Heart left ventricle (tissue), 16 donors: ENCODE measurements at regions not wholly inside any gene's neighbourhood (a gene's known extent, or its start where the extent isn't known, plus 50 kb on each side); places are given as distances from the start of the nearest gene placed in this dataset.

Source experiments
- ATAC-seq, 4 donors: fragments of 200-7000 bp; cut with Tn5 transposase; one replicate each; pipeline ENCODE4 v1.9.1; 2020 to 2022; ENCODE audit warnings: moderate library complexity in 4 of 4, mild to moderate bottlenecking in 3 of 4, moderate number of reproducible peaks in 1 of 4
- DNase-seq, 5 donors: peaks; one replicate each; pipeline ENCODE4 v3.0.0-alpha.2; 2020
- H3K27ac ChIP-seq, 12 donors: fragments of 200-600 bp; sonication (generic) in 4 of 12; one replicate each; pipeline versions ENCODE4 v1.5.0 to v1.8.0; 2016 to 2022; ENCODE audit warnings: mild to moderate bottlenecking in 2 of 12
- H3K27me3 ChIP-seq, 9 donors: fragments of 200-600 bp; sonication (generic) in 2 of 9; one replicate each; pipeline versions ENCODE4 v1.5.1 to v1.8.0; 2016 to 2022; ENCODE audit warnings: mild to moderate bottlenecking in 3 of 9
- H3K36me3 ChIP-seq, 9 donors: fragments of 200-600 bp; sonication (generic) in 2 of 9; one replicate each; pipeline versions ENCODE4 v1.5.0 to v1.8.0; 2018 to 2022; ENCODE audit warnings: mild to moderate bottlenecking in 2 of 9
- H3K4me1 ChIP-seq, 12 donors: fragments of 200-600 bp; sonication (generic) in 4 of 12; one replicate each; pipeline versions ENCODE4 v1.5.0 to v1.8.0; 2016 to 2022; ENCODE audit warnings: mild to moderate bottlenecking in 3 of 12
- H3K4me3 ChIP-seq, 12 donors: fragments of 200-600 bp; sonication (generic) in 4 of 12; one replicate each; pipeline versions ENCODE4 v1.5.0 to v1.8.0; 2017 to 2022; ENCODE audit warnings: mild to moderate bottlenecking in 9 of 12, moderate library complexity in 4 of 12
- H3K9me3 ChIP-seq, 12 donors: fragments of 200-600 bp; sonication (generic) in 4 of 12; one replicate each; pipeline versions ENCODE4 v1.5.0 to v1.8.0; 2016 to 2022; ENCODE audit warnings: mild to moderate bottlenecking in 1 of 12
- POLR2A ChIP-seq, 2 donors: fragments of 450-650 bp; IDR thresholded peaks; one replicate each; pipeline ENCODE4 v1.6.1; 2017; ENCODE audit warnings: antibody characterized with exemption in 2 of 2, mild to moderate bottlenecking in 2 of 2, moderate library complexity in 2 of 2
- WGBS, 4 donors: extraction: QIAGEN DNeasy Blood & Tissue Kit in 2 of 4; methylation state at CpG; one replicate each; pipeline versions ENCODE4 v1.1.5 to v1.1.7; 2013 to 2018; 5-methylcytosine and 5-hydroxymethylcytosine counted together
- intact Hi-C, 10 donors: fragments of 100-400 bp; cut with DNase I; formaldehyde crosslinking; loops; one replicate each; pipeline versions ENCODE4 v1.11.1 to v1.14.2; 2022
- TF ChIP-seq, protein P1 (sequence below), 12 donors: fragments of 200-600 bp; sonication (generic) in 4 of 12; IDR thresholded peaks; one replicate each; pipeline versions ENCODE4 v1.5.0 to v1.8.0; 2018 to 2022; ENCODE audit warnings: antibody characterized with exemption in 12 of 12, mild to moderate bottlenecking in 5 of 12
- donor health status: ischemic (EF 13 %, LVEDD 7.1; RV severe dilation, severe dysfunction).
- donor health status: healthy with polysubstance abuse.
- donor health status: DM: no; HTN: yes; CAD: no.
- donor health status: DM: no; HTN: no; CAD: no.
- donor health status: ischemic (EF 25% LVEDD 6.9; RV normal size, moderate dysfunction).
- donor health status: ischemic (EF 25% LVEDD 5.7; RV mildly dilated, moderate dysfunction).
- donor health status: healthy.
- donor health status: DM: yes; HTN: yes; CAD: no.
- donor health status: ischemic (EF 35%, LVEDD 5.7; RV mildly dilated, moderate dysfunction).
- donor health status: nonischemic (EF 11% LVEDD 7.7; RV severe dilation, severe dysfunction).
- donor health status: DM: yes; HTN: yes; CAD: no.
- donor health status: PGD.
- donor health status: ischemic (EF 29% LVEDD 5.4; RV normal size, mild dysfunction).
- donor health status: nonischemic (EF 23%, LVEDD 6.1; RV moderate dilation, normal function).

DNA sequence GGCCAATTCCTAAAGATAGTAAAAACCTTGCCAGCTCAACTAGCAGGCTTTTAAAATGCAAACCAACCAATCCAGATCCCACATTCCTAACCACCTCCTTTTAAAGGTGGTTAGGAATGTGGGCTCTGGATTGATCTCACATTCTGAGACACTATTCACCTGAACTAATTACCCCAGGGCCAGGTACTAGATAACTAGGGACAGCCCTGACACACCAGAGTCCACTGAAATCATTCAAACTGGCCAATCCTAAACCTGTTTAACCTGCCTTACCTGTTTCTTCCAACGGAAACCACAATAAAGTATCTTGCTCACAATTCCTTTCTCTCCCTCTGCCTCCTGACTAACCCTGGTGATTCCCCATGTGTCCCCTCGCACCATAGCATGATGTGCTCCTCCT, 168.3 kb upstream of the DMAC1 start:
- H3K27ac ChIP-seq: no peak overlapping the region
- no peaks in the 10 kb centered on the region for H3K9me3 ChIP-seq
- H3K36me3 ChIP-seq: no peaks in the 10 kb centered on the region
- no peak overlapping the region for H3K4me3 ChIP-seq
- intact Hi-C loops: loop anchor here in 1 of 10 donors (10.0 kb wide), 1 partner anchor 397 kb away; no protein-coding TSS in a partner anchor
- ATAC-seq (no peak), DNase-seq (no peak)
- WGBS, 4 donors: 84 to 97% (median 88%) methylated on average over 2 of the region's 2 CpGs
- H3K27me3 ChIP-seq: no peaks in the 10 kb centered on the region
- H3K4me1 ChIP-seq: peaks cover 0 to 4% (median 0%) of the 10 kb centered on the region in 12 donors
- TF ChIP-seq POLR2A (IDR thresholded peaks at IDR 0.05): no peak
- TF ChIP-seq, protein P1, sequence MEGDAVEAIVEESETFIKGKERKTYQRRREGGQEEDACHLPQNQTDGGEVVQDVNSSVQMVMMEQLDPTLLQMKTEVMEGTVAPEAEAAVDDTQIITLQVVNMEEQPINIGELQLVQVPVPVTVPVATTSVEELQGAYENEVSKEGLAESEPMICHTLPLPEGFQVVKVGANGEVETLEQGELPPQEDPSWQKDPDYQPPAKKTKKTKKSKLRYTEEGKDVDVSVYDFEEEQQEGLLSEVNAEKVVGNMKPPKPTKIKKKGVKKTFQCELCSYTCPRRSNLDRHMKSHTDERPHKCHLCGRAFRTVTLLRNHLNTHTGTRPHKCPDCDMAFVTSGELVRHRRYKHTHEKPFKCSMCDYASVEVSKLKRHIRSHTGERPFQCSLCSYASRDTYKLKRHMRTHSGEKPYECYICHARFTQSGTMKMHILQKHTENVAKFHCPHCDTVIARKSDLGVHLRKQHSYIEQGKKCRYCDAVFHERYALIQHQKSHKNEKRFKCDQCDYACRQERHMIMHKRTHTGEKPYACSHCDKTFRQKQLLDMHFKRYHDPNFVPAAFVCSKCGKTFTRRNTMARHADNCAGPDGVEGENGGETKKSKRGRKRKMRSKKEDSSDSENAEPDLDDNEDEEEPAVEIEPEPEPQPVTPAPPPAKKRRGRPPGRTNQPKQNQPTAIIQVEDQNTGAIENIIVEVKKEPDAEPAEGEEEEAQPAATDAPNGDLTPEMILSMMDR (IDR thresholded peaks at IDR 0.05): no peak

DNA sequence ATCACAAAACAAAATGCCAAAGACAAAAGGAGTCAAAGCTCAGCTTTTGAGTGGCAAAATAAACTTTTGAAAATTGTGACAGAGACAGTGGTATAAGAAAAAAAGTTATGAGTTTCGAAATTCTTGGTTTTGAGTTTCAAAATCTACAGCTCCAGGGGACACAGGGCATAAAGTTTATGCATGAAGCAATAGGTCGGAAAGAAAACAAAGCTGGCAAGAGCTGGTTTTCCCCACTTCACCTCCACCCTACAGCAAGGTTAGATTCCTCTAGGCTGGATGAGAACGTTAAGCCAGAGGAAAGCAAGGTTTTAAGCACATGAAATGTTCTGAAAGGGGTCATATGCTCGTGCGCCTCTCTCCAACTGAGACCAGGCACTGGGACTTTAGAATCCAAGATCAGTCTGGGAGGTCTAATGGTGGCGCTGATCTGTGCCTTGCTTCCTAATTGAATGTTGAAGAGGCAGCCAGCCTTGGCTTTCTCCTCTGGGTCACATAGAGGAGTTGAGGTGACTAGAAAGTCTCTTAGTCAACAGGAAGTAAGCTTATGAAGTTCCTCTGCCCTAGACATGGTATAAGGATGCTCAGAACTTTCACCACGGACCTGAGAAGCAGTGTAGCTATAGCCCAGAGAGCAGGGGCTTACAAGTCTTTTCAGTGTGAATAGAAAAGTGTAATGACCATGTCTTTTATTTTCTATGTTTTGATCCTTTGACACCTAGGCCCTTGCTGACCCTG, 167.7 kb upstream of the DMAC1 start:
- Histone ChIP-seq H3K4me3 (no peak overlapping the region), H3K27me3 (no peaks in the 10 kb centered on the region), H3K9me3 (no peaks in the 10 kb centered on the region), H3K27ac (no peak overlapping the region), H3K4me1 (peaks cover 0 to 4% (median 0%) of the 10 kb centered on the region in 12 donors), H3K36me3 (no peaks in the 10 kb centered on the region)
- ATAC-seq (no peak), DNase-seq (no peak)
- TF ChIP-seq, protein P1 (IDR thresholded peaks at IDR 0.05): no peak
- no peak for TF ChIP-seq POLR2A (IDR thresholded peaks at IDR 0.05)
- 83 to 88% (median 84%) methylated on average over 7 of the region's 7 CpGs for WGBS, 4 donors
- intact Hi-C loops: loop anchor here in 1 of 10 donors (10.0 kb wide), 1 partner anchor 398 kb away; no protein-coding TSS in a partner anchor

DNA sequence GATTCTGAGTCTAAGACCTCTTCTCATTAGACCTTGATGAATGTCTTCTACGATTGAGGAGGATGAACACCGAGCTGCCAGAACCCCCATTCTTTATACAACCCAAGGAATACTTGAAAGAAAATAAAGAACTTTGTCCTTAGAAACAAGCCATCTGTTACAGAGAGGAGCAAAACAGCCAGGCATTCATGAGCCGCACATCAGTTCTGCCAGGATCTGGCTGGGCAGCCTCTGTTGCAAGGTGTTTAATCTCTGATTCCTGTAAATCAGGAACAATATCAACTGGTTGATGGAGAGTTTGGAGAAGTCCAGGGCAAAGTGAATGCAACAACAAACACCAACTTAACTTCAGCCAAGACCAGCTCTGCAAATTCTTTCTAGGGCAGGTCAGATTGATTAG, 165.5 kb upstream of the DMAC1 start:
- Histone ChIP-seq H3K9me3 (no peaks in the 10 kb centered on the region), H3K36me3 (no peaks in the 10 kb centered on the region), H3K4me1 (peaks cover 0 to 4% (median 0%) of the 10 kb centered on the region in 12 donors), H3K27me3 (no peaks in the 10 kb centered on the region), H3K27ac (no peak overlapping the region), H3K4me3 (no peak overlapping the region)
- ATAC-seq (no peak), DNase-seq (no peak)
- TF ChIP-seq, protein P1 (IDR thresholded peaks at IDR 0.05): no peak
- TF ChIP-seq POLR2A (IDR thresholded peaks at IDR 0.05): no peak
- 89 to 91% (median 90%) methylated on average over 3 of the region's 3 CpGs for WGBS, 4 donors
- intact Hi-C loops: loop anchor here in 1 of 10 donors (10.0 kb wide), 1 partner anchor 400 kb away; no protein-coding TSS in a partner anchor

DNA sequence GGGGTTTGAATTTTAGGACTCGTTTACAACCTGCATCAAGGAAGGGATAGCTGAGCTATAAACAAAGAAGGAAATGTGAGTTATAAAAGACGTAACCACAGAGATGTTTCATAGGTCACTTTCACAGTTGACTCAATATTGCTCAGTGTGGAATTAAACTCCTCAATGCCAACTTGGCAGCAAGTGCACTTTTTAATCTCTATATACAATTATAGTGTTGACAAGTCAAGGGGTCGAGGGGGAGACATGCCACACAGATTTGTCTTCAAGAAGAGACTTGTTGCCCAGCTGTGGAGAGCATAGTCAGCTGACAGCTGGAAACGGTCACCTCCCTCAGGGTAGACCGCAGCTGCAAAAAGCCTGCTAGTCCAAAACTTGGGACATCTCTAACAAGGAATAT, 163.4 kb upstream of the DMAC1 start:
- peak in 3 of 4 donors; percentile 49 to 73 (median 66) for ATAC-seq
- WGBS, 4 donors: 16 to 25% (median 19%) methylated on average over 5 of the region's 5 CpGs
- intact Hi-C loops: loop anchor here in 1 of 10 donors (10.0 kb wide), 1 partner anchor 402 kb away; no protein-coding TSS in a partner anchor

More for the DNA sequence above, 163.4 kb upstream of the DMAC1 start:
- peaks cover 0 to 4% (median 0%) of the 10 kb centered on the region in 12 donors for H3K4me1 ChIP-seq
- no peaks in the 10 kb centered on the region for H3K36me3 ChIP-seq
- no peak overlapping the region for H3K27ac ChIP-seq
- no peaks in the 10 kb centered on the region for H3K27me3 ChIP-seq
- no peak overlapping the region for H3K4me3 ChIP-seq
- TF ChIP-seq, protein P1 (IDR thresholded peaks at IDR 0.05): no peak
- TF ChIP-seq POLR2A (IDR thresholded peaks at IDR 0.05): no peak
- DNase-seq: peak in 2 of 5 donors; percentile 26 to 31
- no peaks in the 10 kb centered on the region for H3K9me3 ChIP-seq
